ENCODE measurements at regions not wholly inside any gene's neighbourhood (a gene's known extent, or its start where the extent isn't known, plus 50 kb on each side); places are given as distances from the start of the nearest gene placed in this dataset.

- no peaks in the 10 kb centered on the region for H3K36me3 Mint-ChIP-seq
- no peak for DNase-seq
- no peak overlapping the region for H3K4me3 ChIP-seq (replicated peaks in 1 of 3; ENCODE audit: low read depth in 2 of 3, low read length in 3 of 3)
- H3K9ac ChIP-seq (ENCODE audit: insufficient read depth, low read length, poor library complexity, severe bottlenecking) = no peak overlapping the region
- no peak overlapping the region for H3K4me3 Mint-ChIP-seq
- no peaks in the 10 kb centered on the region for H4K20me1 ChIP-seq (ENCODE audit: insufficient read depth, low read length)
- H3K27me3 ChIP-seq (ENCODE audit: control insufficient read depth in 2 of 2, insufficient read depth in 2 of 2, low read length in 2 of 2) = no peaks in the 10 kb centered on the region
- intact Hi-C loops (cut with micrococcal nuclease) = no loop called here
- H3K4me1 Mint-ChIP-seq = no peaks in the 10 kb centered on the region
- no peaks in the 10 kb centered on the region for H3K4me1 ChIP-seq (ENCODE audit: control insufficient read depth in 1 of 2, insufficient read depth in 2 of 2, low read length in 2 of 2)
- no peaks in the 10 kb centered on the region for H3K9me3 Mint-ChIP-seq
- no peak for TF ChIP-seq CTCF (IDR thresholded peaks at IDR 0.05)
- H3K79me2 ChIP-seq (ENCODE audit: insufficient read depth, low read length) = no peaks in the 10 kb centered on the region
- H3K27ac Mint-ChIP-seq = no peak overlapping the region
- H3K27ac ChIP-seq (ENCODE audit: low read depth in 1 of 2, low read length in 2 of 2) = no peak overlapping the region
- 91% methylated on average over 16 of the region's 18 CpGs for whole genome bisulfite sequencing (ENCODE audit: insufficient coverage)
- no peaks in the 10 kb centered on the region for H3K9me3 ChIP-seq (replicated peaks in 1 of 2; ENCODE audit: control insufficient read depth in 1 of 2, insufficient read depth in 1 of 2, low read length in 2 of 2)
- H3K4me2 ChIP-seq (replicated peaks; ENCODE audit: extremely low read depth, low read length, poor library complexity, severe bottlenecking) = no peak overlapping the region
- no peak overlapping the region for H2AFZ ChIP-seq (ENCODE audit: insufficient read depth, low read depth, low read length, poor library complexity, severe bottlenecking)
- H3K27me3 Mint-ChIP-seq (ENCODE audit: low read depth in 3 of 3) = peaks cover 1 to 17% (median 9%) of the 10 kb centered on the region in 3 donors
- H3K36me3 ChIP-seq (replicated peaks in 1 of 2; ENCODE audit: control insufficient read depth in 1 of 2, insufficient read depth in 2 of 2, low read length in 2 of 2) = no peaks in the 10 kb centered on the region
Measured at GRCh38 chr14:104317492-104317805, 179.1 kb downstream of the KIF26A start.

GRCh38 chr14:104317975-104318557 lies 179.7 kb downstream of the KIF26A start:
- Mint-ChIP-seq H3K27ac (no peak overlapping the region), H3K36me3 (no peaks in the 10 kb centered on the region), H3K27me3 (ENCODE audit: low read depth in 3 of 3) (peaks cover 1 to 14% (median 9%) of the 10 kb centered on the region in 3 donors), H3K9me3 (no peaks in the 10 kb centered on the region), H3K4me1 (no peaks in the 10 kb centered on the region), H3K4me3 (no peak overlapping the region)
- Histone ChIP-seq H4K20me1 (ENCODE audit: insufficient read depth, low read length) (no peaks in the 10 kb centered on the region), H3K36me3 (replicated peaks in 1 of 2; ENCODE audit: control insufficient read depth in 1 of 2, insufficient read depth in 2 of 2, low read length in 2 of 2) (no peaks in the 10 kb centered on the region), H3K4me2 (replicated peaks; ENCODE audit: extremely low read depth, low read length, poor library complexity, severe bottlenecking) (no peak overlapping the region), H2AFZ (ENCODE audit: insufficient read depth, low read depth, low read length, poor library complexity, severe bottlenecking) (no peak overlapping the region), H3K9ac (ENCODE audit: insufficient read depth, low read length, poor library complexity, severe bottlenecking) (no peak overlapping the region), H3K4me1 (ENCODE audit: control insufficient read depth in 1 of 2, insufficient read depth in 2 of 2, low read length in 2 of 2) (no peaks in the 10 kb centered on the region), H3K27ac (ENCODE audit: low read depth in 1 of 2, low read length in 2 of 2) (no peak overlapping the region), H3K27me3 (ENCODE audit: control insufficient read depth in 2 of 2, insufficient read depth in 2 of 2, low read length in 2 of 2) (no peaks in the 10 kb centered on the region), H3K4me3 (replicated peaks in 1 of 3; ENCODE audit: low read depth in 2 of 3, low read length in 3 of 3) (no peak overlapping the region), H3K9me3 (replicated peaks in 1 of 2; ENCODE audit: control insufficient read depth in 1 of 2, insufficient read depth in 1 of 2, low read length in 2 of 2) (no peaks in the 10 kb centered on the region), H3K79me2 (ENCODE audit: insufficient read depth, low read length) (no peaks in the 10 kb centered on the region)
- no peak for DNase-seq
- TF ChIP-seq CTCF (IDR thresholded peaks at IDR 0.05) = no peak
- intact Hi-C loops (cut with micrococcal nuclease) = no loop called here
- WGBS (ENCODE audit: insufficient coverage) = 97% methylated on average over 13 of the region's 18 CpGs

All from CD14-positive monocyte (primary cell).